Left lung (tissue), 4 donors: ENCODE measurements at regions not wholly inside any gene's neighbourhood (a gene's known extent, or its start where the extent isn't known, plus 50 kb on each side); places are given as distances from the start of the nearest gene placed in this dataset.

ENCODE experiments used
- ATAC-seq: fragments of 200-7000 bp; cut with Tn5 transposase; one replicate; pipeline ENCODE4 v1.9.1; 2020; ENCODE audit warnings: moderate library complexity
- DNase-seq, 4 donors: peaks; one replicate each; pipeline ENCODE4 v3.0.0-alpha.2; 2013 to 2020
- H3K27ac ChIP-seq, 2 donors: fragments of 200-600 bp; sonication (generic) in 1 of 2; one replicate each; pipeline versions ENCODE4 v1.5.0 to v1.8.0; 2020 to 2021
- H3K27me3 ChIP-seq, 2 donors: fragments of 200-600 bp; sonication (generic) in 1 of 2; one replicate each; pipeline versions ENCODE4 v1.5.0 to v1.8.0; 2020 to 2021
- H3K36me3 ChIP-seq, 2 donors: fragments of 200-600 bp; sonication (generic) in 1 of 2; one replicate each; pipeline versions ENCODE4 v1.5.0 to v1.8.0; 2020 to 2021
- H3K4me1 ChIP-seq, 2 donors: fragments of 200-600 bp; one replicate each; pipeline ENCODE4 v1.8.0; 2021
- H3K4me3 ChIP-seq, 2 donors: fragments of 200-600 bp; sonication (generic) in 1 of 2; one replicate each; pipeline versions ENCODE4 v1.5.0 to v1.8.0; 2020 to 2021; ENCODE audit warnings: mild to moderate bottlenecking in 1 of 2
- H3K9me3 ChIP-seq, 2 donors: fragments of 200-600 bp; sonication (generic) in 1 of 2; one replicate each; pipeline versions ENCODE4 v1.5.0 to v1.8.0; 2020 to 2021
- intact Hi-C, 2 donors: fragments of 100-400 bp; cut with DNase I; formaldehyde crosslinking; loops; one replicate each; pipeline versions ENCODE4 v1.11.2 to v1.14.2; 2022
- TF ChIP-seq, protein P1 (sequence below), 2 donors: fragments of 200-600 bp; sonication (generic) in 1 of 2; IDR thresholded peaks; one replicate each; pipeline versions ENCODE4 v1.5.0 to v1.8.0; 2021; ENCODE audit warnings: antibody characterized with exemption in 2 of 2
- donor health status: DM: no; HTN: yes; CAD: no.
- donor health status: DM: no; HTN: no; CAD: no.

DNA sequence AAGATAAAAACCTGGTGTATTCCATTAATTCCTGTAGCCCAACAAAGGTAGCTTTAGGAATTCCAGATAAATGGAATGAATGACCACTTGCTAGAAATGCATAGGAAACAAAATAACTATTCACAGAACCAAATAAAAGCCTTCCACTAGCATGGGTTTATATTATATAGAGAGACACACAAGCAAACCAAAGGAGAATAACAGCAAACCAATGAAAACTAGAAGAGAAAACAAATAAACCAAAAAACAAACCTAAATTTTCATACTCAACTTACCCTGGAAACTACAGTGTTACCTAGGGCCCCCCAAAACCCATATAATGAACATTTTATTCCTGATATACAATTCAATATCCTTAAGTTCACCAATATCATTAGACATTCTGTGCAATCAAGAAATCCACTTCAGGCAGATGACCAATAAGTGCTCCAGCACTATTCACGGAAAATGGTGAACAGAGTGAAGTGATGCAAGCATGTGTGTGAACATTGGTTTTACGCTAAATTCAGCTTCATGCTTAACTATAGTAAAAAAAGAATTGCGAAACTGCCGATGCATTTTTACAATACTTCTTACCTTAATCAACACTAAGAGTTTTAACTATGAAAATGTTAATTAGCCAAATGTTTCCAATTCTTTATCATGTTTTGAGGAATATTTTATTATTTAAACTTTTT lies 1108.4 kb upstream of the TMEM132C start:
- intact Hi-C loops: no loop called here
- no peak overlapping the region for H3K27ac ChIP-seq
- TF ChIP-seq, protein P1, sequence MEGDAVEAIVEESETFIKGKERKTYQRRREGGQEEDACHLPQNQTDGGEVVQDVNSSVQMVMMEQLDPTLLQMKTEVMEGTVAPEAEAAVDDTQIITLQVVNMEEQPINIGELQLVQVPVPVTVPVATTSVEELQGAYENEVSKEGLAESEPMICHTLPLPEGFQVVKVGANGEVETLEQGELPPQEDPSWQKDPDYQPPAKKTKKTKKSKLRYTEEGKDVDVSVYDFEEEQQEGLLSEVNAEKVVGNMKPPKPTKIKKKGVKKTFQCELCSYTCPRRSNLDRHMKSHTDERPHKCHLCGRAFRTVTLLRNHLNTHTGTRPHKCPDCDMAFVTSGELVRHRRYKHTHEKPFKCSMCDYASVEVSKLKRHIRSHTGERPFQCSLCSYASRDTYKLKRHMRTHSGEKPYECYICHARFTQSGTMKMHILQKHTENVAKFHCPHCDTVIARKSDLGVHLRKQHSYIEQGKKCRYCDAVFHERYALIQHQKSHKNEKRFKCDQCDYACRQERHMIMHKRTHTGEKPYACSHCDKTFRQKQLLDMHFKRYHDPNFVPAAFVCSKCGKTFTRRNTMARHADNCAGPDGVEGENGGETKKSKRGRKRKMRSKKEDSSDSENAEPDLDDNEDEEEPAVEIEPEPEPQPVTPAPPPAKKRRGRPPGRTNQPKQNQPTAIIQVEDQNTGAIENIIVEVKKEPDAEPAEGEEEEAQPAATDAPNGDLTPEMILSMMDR (IDR thresholded peaks at IDR 0.05): no peak
- peaks cover 0 to 4% of the 10 kb centered on the region in 2 donors for H3K4me1 ChIP-seq
- DNase-seq (no peak), ATAC-seq (no peak)
- no peak overlapping the region for H3K4me3 ChIP-seq
- no peaks in the 10 kb centered on the region for H3K27me3 ChIP-seq
- no peaks in the 10 kb centered on the region for H3K36me3 ChIP-seq
- peaks cover 0 to 7% of the 10 kb centered on the region in 2 donors for H3K9me3 ChIP-seq

DNA sequence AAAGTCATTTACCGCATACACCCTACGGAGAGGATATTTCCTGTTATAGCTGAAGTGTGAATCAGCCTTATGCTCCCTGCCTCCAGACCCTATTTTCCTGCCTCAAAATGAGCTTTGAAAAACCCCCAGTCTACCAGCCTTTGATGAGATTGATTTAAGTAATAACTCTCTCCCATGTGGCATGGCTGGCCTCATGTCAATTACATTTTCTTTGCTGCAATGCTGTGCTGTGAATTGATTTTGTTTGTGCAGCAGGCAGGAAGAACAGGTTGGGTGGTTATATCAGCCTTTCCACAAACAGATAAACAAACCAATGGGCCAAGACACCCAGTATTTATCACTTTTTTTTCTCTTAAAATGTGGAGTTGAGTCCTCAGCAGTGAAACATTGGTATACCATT lies 1105.5 kb upstream of the TMEM132C start:
- no peak for ATAC-seq
- intact Hi-C loops: no loop called here

DNA sequence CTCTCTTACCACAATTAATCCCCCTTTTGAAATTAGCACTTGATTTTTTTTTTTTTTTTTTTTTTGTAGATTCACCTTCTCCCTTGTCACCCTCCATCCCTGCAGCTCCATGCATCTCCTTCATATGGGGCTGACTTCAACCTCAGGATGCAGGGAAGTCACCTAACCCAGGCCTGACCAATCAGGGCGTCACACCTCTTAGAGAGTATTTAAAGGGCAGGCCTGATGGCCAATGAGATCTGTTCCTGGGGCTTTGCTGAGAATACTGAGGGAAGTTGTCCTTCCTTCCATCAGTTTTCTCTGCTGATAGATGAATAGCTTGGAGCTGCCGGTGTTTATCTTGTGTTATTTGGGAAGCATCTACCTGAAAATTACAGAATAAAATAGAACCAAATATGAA lies 1104.7 kb upstream of the TMEM132C start:
- intact Hi-C loops: no loop called here
- peaks cover 0 to 4% of the 10 kb centered on the region in 2 donors for H3K9me3 ChIP-seq

More for the DNA sequence above, 1105.5 kb upstream of the TMEM132C start:
- no peak overlapping the region for H3K4me3 ChIP-seq
- TF ChIP-seq, protein P1 (IDR thresholded peaks at IDR 0.05): no peak
- peaks cover 0 to 4% of the 10 kb centered on the region in 2 donors for H3K4me1 ChIP-seq
- H3K9me3 ChIP-seq: peaks cover 0 to 4% of the 10 kb centered on the region in 2 donors
- H3K36me3 ChIP-seq: no peaks in the 10 kb centered on the region
- no peak overlapping the region for H3K27ac ChIP-seq
- H3K27me3 ChIP-seq: peaks cover 0 to 13% of the 10 kb centered on the region in 2 donors
- no peak for DNase-seq

DNA sequence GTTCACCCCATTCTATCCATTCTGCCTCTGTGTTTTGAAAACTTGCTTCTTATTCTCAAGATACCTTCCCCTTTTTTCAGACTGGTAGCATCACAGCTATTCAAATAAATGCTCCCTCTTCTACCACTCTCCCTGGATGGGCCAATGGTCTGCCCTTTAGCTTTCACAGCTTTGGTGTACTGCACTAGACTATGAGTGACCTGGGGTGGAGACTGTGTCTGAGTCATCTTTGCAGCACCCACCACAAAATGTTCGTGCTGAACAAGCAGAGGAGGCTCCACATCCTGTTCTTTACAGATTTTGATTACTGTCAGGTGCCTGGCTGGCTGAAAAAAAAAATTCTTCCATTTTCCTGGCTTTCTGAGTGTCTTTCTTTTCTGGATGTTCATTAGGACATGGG lies 1104.1 kb upstream of the TMEM132C start:
- Histone ChIP-seq H3K4me3 (no peak overlapping the region), H3K27ac (peak overlapping the region in 1 of 2 donors; percentile 13), H3K9me3 (peaks cover 0 to 4% of the 10 kb centered on the region in 2 donors), H3K27me3 (peaks cover 0 to 21% of the 10 kb centered on the region in 2 donors), H3K36me3 (no peaks in the 10 kb centered on the region), H3K4me1 (peaks cover 0 to 4% of the 10 kb centered on the region in 2 donors)
- TF ChIP-seq, protein P1 (IDR thresholded peaks at IDR 0.05): no peak
- DNase-seq (no peak), ATAC-seq (no peak)
- intact Hi-C loops: no loop called here

More for the DNA sequence above, 1104.7 kb upstream of the TMEM132C start:
- TF ChIP-seq, protein P1 (IDR thresholded peaks at IDR 0.05): no peak
- H3K4me1 ChIP-seq: peaks cover 0 to 4% of the 10 kb centered on the region in 2 donors
- H3K27ac ChIP-seq: no peak overlapping the region
- ATAC-seq: no peak
- no peaks in the 10 kb centered on the region for H3K36me3 ChIP-seq
- DNase-seq: no peak
- peaks cover 0 to 21% of the 10 kb centered on the region in 2 donors for H3K27me3 ChIP-seq
- no peak overlapping the region for H3K4me3 ChIP-seq

DNA sequence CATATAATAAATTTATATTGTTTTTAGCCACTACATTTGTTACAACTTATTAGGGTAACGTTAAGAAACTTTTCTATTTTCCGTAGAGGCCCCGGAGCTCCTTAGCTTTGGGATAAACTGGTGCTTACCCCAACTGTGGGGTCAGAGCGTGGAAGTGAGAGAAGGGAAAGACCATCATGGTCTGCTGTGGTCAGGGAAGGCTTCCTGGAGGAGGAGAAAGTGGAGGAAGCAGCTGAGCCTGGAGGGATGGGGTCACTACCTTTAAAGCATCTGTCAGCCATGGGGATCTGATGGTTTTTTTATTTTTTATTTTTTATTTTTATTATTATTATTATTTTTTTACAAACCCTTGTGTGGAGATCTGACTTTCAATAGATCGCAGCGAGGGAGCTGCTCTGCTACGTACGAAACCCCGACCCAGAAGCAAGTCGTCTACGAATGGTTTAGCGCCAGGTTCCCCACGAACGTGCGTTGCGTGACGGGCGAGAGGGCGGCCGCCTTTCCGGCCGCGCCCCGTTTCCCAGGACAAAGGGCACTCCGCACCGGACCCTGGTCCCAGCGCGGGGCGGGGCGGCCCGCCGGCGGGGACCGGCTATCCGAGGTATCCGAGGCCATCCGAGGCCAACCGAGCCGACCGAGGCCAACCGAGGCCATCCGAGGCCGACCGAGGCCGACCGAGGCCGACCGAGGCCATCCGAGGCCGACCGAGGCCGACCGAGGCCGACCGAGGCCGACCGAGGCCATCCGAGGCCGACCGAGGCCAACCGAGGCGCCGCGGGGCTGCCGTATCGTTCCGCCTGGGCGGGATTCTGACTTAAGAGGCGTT lies 1101.2 kb upstream of the TMEM132C start:
- peak; percentile 67 to 93 (median 80) for DNase-seq
- Histone ChIP-seq H3K27ac (peak overlapping the region; percentile 70 to 85), H3K36me3 (no peaks in the 10 kb centered on the region), H3K4me1 (peaks cover 0 to 4% of the 10 kb centered on the region in 2 donors), H3K27me3 (peaks cover 0 to 21% of the 10 kb centered on the region in 2 donors), H3K9me3 (peaks cover 0 to 4% of the 10 kb centered on the region in 2 donors), H3K4me3 (peak overlapping the region; percentile 31 to 39)
- peak; percentile 99 for ATAC-seq
- intact Hi-C loops: no loop called here
- TF ChIP-seq, protein P1 (IDR thresholded peaks at IDR 0.05): no peak
